AG10803 (cell line): ENCODE measurements at regions not wholly inside any gene's neighbourhood (a gene's known extent, or its start where the extent isn't known, plus 50 kb on each side); places are given as distances from the start of the nearest gene placed in this dataset.

Experiments used
- DNase-seq: peaks from one replicate; pipeline ENCODE4 v3.0.0; 2010; ENCODE audit warnings: low read depth
- H3K4me3 ChIP-seq: 2 replicates; pipeline ENCODE4 v1.5.1; 2011; ENCODE audit warnings: mild to moderate bottlenecking, low read length, control low read depth
- TF ChIP-seq, protein P1 (sequence below): conservative IDR thresholded peaks from 2 replicates; pipeline ENCODE4 v1.5.1; 2011; ENCODE audit warnings: mild to moderate bottlenecking, low read length, control low read depth, inconsistent platforms

- TF ChIP-seq, protein P1, sequence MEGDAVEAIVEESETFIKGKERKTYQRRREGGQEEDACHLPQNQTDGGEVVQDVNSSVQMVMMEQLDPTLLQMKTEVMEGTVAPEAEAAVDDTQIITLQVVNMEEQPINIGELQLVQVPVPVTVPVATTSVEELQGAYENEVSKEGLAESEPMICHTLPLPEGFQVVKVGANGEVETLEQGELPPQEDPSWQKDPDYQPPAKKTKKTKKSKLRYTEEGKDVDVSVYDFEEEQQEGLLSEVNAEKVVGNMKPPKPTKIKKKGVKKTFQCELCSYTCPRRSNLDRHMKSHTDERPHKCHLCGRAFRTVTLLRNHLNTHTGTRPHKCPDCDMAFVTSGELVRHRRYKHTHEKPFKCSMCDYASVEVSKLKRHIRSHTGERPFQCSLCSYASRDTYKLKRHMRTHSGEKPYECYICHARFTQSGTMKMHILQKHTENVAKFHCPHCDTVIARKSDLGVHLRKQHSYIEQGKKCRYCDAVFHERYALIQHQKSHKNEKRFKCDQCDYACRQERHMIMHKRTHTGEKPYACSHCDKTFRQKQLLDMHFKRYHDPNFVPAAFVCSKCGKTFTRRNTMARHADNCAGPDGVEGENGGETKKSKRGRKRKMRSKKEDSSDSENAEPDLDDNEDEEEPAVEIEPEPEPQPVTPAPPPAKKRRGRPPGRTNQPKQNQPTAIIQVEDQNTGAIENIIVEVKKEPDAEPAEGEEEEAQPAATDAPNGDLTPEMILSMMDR: no peak
- no peak for DNase-seq
Observed at GRCh38 chr5:174378121-174378874, 332.8 kb downstream of the NSG2 start.

GRCh38 chr5:174380311-174380710 lies 334.8 kb downstream of the NSG2 start:
- H3K4me3 ChIP-seq: no peak overlapping the region
- TF ChIP-seq, protein P1: no peak

More at GRCh38 chr5:174378121-174378874, 332.8 kb downstream of the NSG2 start:
- H3K4me3 ChIP-seq: no peak overlapping the region

DNA sequence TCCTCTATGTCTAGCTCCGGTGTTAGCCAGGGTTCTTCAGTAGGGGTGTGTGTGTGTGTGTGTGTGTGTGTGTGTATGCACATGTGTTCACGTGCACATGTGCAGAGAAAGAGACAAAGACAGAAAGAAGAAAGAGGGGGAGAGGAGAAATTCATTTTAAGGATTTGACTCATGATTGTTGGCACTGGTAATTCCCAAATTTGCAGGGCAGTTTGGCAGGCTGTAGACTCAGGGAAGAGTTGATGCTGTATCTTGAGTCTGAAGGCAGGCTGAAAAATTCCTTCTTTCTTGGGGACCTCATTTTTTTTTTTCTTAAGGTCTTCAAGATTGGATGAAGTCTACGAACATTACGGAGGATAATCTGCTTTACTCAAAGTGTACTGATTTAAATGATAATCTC lies 335.7 kb downstream of the NSG2 start:
- DNase-seq: peak; percentile 10
- TF ChIP-seq, protein P1: no peak
- no peak overlapping the region for H3K4me3 ChIP-seq

More at GRCh38 chr5:174380311-174380710, 334.8 kb downstream of the NSG2 start:
- DNase-seq: no peak

DNA sequence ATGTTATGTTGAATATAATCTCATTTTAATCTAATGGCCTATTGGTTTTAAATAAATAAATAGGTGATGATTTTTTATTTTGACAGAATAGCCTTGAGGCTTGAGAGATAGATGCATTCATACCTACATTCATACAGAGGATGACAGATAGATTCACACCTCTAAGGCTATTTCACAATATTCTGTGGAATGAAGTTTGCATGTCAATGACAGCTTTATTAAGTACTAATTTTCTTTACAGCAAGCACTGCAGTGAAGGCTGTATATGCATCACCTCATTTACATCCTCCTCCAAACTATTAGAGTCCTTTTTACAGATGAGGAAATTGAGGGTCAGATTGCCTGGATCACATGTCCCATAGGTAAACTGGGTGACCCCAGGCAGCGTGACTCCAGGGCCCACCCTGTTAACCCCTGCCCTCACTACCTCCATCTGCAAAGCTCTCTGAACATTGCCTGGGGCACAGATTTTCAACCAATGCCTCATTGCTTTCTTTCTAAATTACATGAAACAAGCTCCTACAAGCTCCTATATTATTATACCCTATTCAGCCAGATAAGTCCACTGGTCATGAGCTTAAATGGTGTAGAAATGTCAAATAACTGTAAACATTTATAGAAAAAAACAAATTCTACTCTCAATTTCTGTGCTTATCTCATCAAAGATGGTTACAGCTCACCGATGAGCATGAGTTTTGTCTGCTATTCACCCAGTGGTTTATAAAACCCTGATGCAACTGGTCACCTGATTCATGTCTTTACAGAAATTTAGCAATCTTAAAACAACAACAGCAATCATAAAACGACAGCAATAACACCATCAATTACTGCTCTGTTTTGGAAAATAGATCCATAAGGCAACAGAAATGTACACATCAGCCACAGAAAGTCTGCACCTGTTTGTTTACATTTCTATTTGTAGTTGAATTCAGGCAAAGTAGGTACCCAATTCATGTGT lies 338.0 kb downstream of the NSG2 start:
- TF ChIP-seq, protein P1: no peak
- no peak overlapping the region for H3K4me3 ChIP-seq
- peak; percentile 1 for DNase-seq

GRCh38 chr5:174384509-174384947 lies 339.0 kb downstream of the NSG2 start:
- DNase-seq: peak; percentile 68
- TF ChIP-seq, protein P1: no peak
- H3K4me3 ChIP-seq: no peak overlapping the region

DNA sequence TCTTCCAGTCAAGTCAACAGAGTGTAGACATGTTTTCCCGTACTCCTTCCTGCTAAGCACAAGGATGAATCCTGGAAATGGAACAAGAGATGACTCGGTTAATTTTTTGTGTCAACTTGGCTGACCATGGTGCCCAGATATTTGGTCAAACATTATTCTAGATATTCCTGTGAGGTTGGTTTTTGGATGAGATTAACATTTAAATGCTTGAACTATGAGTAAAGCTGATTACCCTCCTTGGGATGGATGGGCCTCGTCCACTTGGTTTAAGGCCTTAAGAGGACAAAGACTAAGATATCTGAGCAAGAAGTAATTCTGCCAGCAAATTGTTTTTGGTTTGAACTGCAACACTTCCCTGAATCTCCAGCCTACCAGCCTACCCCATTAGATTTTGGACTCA lies 338.1 kb upstream of the MSX2 start:
- TF ChIP-seq, protein P1: no peak
- H3K4me3 ChIP-seq: no peak overlapping the region
- peak; percentile 61 for DNase-seq
